SK-N-SH (cell line): ENCODE measurements at regions not wholly inside any gene's neighbourhood (a gene's known extent, or its start where the extent isn't known, plus 50 kb on each side); places are given as distances from the start of the nearest gene placed in this dataset.
A peak's percentile ranks its signal among the peaks of the same experiment; 100 is the strongest.

Experiments
- CTCF ChIA-PET: fragments of 300-600, 350-600 bp; formaldehyde crosslinking; extraction: SDS; loops from one replicate; lab custom pipeline; 2021; lab: Yijun Ruan, JAX
- POLR2A ChIA-PET: fragments of 350-600 bp; sonication (Branson Sonifier 250); formaldehyde crosslinking; extraction: SDS; loops from one replicate; lab custom pipeline; 2020; ENCODE audit warnings: antibody characterized with exemption, inconsistent platforms; lab: Yijun Ruan, JAX
- DNase-seq: peaks from one replicate; pipeline ENCODE4 v3.0.0; 2012
- H2AFZ ChIP-seq: fragments of 200-600 bp; sonication (generic); 2 replicates; pipeline ENCODE4 v1.8.1; 2016; ENCODE audit warnings: antibody characterized with exemption, mild to moderate bottlenecking, low read depth
- H3F3A ChIP-seq: fragments of 200-600 bp; sonication (generic); replicated peaks from 2 replicates; pipeline ENCODE3; 2016; ENCODE audit warnings: antibody characterized with exemption, mild to moderate bottlenecking; ENCODE audit not compliant: insufficient read depth
- H3K27ac ChIP-seq, 2 experiments: fragments of 200-500 bp in 1 of 2; fragments of 200-600 bp in 1 of 2; sonication (Bioruptor generic) in 1 of 2; sonication (generic), shearing (Covaris generic) in 1 of 2; 2 replicates each; pipeline versions ENCODE4 v1.5.1 to v1.6.1; 2014 to 2016; ENCODE audit warnings: low read depth in 2 of 2, inconsistent platforms in 1 of 2, low read length in 1 of 2, mild to moderate bottlenecking in 1 of 2, mixed read lengths in 1 of 2
- H3K27me3 ChIP-seq: fragments of 200-600 bp; sonication (generic), shearing (Covaris generic); 2 replicates; pipeline ENCODE4 v1.6.1; 2016; ENCODE audit warnings: mixed run types; ENCODE audit not compliant: insufficient read depth
- H3K36me3 ChIP-seq, 2 experiments: fragments of 200-500 bp in 1 of 2; fragments of 200-600 bp in 1 of 2; sonication (Bioruptor generic) in 1 of 2; sonication (generic) in 1 of 2; replicated peaks in 1 of 2; 2 replicates each; pipeline versions ENCODE3 to v1.5.1; 2014 to 2016; ENCODE audit warnings: low read length in 1 of 2, mild to moderate bottlenecking in 1 of 2; ENCODE audit not compliant: insufficient read depth in 2 of 2, control insufficient read depth in 1 of 2
- H3K4me1 ChIP-seq, 2 experiments: fragments of 200-500 bp in 1 of 2; fragments of 200-600 bp in 1 of 2; sonication (Bioruptor generic) in 1 of 2; sonication (generic), shearing (Covaris generic) in 1 of 2; 2 replicates each; pipeline versions ENCODE4 v1.5.1 to v1.6.1; 2014 to 2016; ENCODE audit warnings: low read depth in 1 of 2, low read length in 1 of 2, mixed run types in 1 of 2; ENCODE audit not compliant: insufficient read depth in 2 of 2, control insufficient read depth in 1 of 2
- H3K4me2 ChIP-seq: fragments of 200-600 bp; sonication (generic), shearing (Covaris generic); 2 replicates; pipeline ENCODE4 v1.6.1; 2017; ENCODE audit warnings: mixed run types
- H3K4me3 ChIP-seq, 2 experiments: fragments of 200-500 bp in 1 of 2; fragments of 200-600 bp in 1 of 2; sonication (Bioruptor generic) in 1 of 2; sonication (generic), shearing (Covaris generic) in 1 of 2; 2 replicates each; pipeline versions ENCODE4 v1.5.1 to v1.8.1; 2014 to 2016; ENCODE audit warnings: low read depth in 2 of 2, inconsistent platforms in 1 of 2, low read length in 1 of 2, mild to moderate bottlenecking in 1 of 2, mixed read lengths in 1 of 2, moderate library complexity in 1 of 2
- H3K79me2 ChIP-seq: fragments of 200-600 bp; sonication (generic); 2 replicates; pipeline ENCODE4 v1.8.1; 2017; ENCODE audit warnings: mild to moderate bottlenecking; ENCODE audit not compliant: insufficient read depth
- H3K9ac ChIP-seq: fragments of 200-600 bp; sonication (generic); 2 replicates; pipeline ENCODE4 v1.6.1; 2017; ENCODE audit warnings: mixed run types
- H3K9me2 ChIP-seq: fragments of 200-600 bp; sonication (generic); 2 replicates; pipeline ENCODE4 v1.6.1; 2017; ENCODE audit warnings: mixed run types
- H3K9me3 ChIP-seq: fragments of 200-600 bp; sonication (generic); 2 replicates; pipeline ENCODE4 v1.6.1; 2017; ENCODE audit warnings: mixed run types, mild to moderate bottlenecking, moderate library complexity
- H4K20me1 ChIP-seq: fragments of 200-600 bp; sonication (generic); 2 replicates; pipeline ENCODE4 v1.6.1; 2017; ENCODE audit warnings: mild to moderate bottlenecking, mixed run types; ENCODE audit not compliant: insufficient read depth
- EP300 ChIP-seq, 2 experiments: IDR thresholded peaks; 2 replicates each; pipeline versions ENCODE4 v1.4.0 to v1.6.1; 2012; ENCODE audit warnings: borderline replicate concordance in 1 of 2, low read depth in 1 of 2, low read length in 1 of 2
- FOSL2 ChIP-seq: IDR thresholded peaks from 2 replicates; pipeline ENCODE4 v1.4.0; 2012; ENCODE audit warnings: low read depth, mild to moderate bottlenecking, moderate library complexity, borderline replicate concordance
- JUND ChIP-seq: IDR thresholded peaks from 2 replicates; pipeline ENCODE4 v1.4.0; 2012
- MAX ChIP-seq: IDR thresholded peaks from 2 replicates; pipeline ENCODE4 v1.4.0; 2012; ENCODE audit warnings: low read depth
- NFIC ChIP-seq: IDR thresholded peaks from 2 replicates; pipeline ENCODE4 v1.4.0; 2012; ENCODE audit warnings: borderline replicate concordance
- NRF1 ChIP-seq: IDR thresholded peaks from 2 replicates; pipeline ENCODE4 v1.6.1; 2012; ENCODE audit warnings: low read depth, mild to moderate bottlenecking, low read length
- PBX3 ChIP-seq: IDR thresholded peaks from 2 replicates; pipeline ENCODE4; 2012
- RFX5 ChIP-seq: IDR thresholded peaks from 2 replicates; pipeline ENCODE4 v1.6.1; 2012; ENCODE audit warnings: mild to moderate bottlenecking, improper control_type of control experiment, low read length
- RXRA ChIP-seq: IDR thresholded peaks from 2 replicates; pipeline ENCODE4 v1.4.0; 2012; ENCODE audit warnings: low read depth, mild to moderate bottlenecking, borderline replicate concordance
- SMC3 ChIP-seq: IDR thresholded peaks from 2 replicates; pipeline ENCODE4 v1.6.1; 2012; ENCODE audit warnings: low read depth, low read length, improper control_type of control experiment
- TCF12 ChIP-seq: IDR thresholded peaks from 2 replicates; pipeline ENCODE4 v1.4.0; 2012
- USF1 ChIP-seq: IDR thresholded peaks from 2 replicates; pipeline ENCODE4 v1.4.0; 2012; ENCODE audit warnings: low read depth, borderline replicate concordance
- USF2 ChIP-seq: fragments of 150-350 bp; IDR thresholded peaks from 2 replicates; pipeline ENCODE4 v1.6.1; 2017; ENCODE audit warnings: antibody characterized with exemption, low read length, low read depth, borderline replicate concordance
- ZBTB33 ChIP-seq: IDR thresholded peaks from 2 replicates; pipeline ENCODE4 v1.4.0; 2012; ENCODE audit warnings: low read depth, borderline replicate concordance
- WGBS: methylation state at CpG from one replicate; pipeline ENCODE4 v1.1.6; 2017; ENCODE audit warnings: low lambda C conversion rate; 5-methylcytosine and 5-hydroxymethylcytosine counted together

GRCh38 chr11:106480581-106481190 is 403.2 kb downstream of the AASDHPPT start:
- Histone ChIP-seq H3K4me2 (no peak overlapping the region), H3K27me3 (no peaks in the 10 kb centered on the region), H3K36me3 (no peaks in the 10 kb centered on the region), H2AFZ (no peak overlapping the region), H3K27ac (no peak overlapping the region), H4K20me1 (no peaks in the 10 kb centered on the region)
- TF ChIP-seq PBX3: no peak
- no peak for TF ChIP-seq MAX
- TF ChIP-seq RFX5: no peak
- no peak for TF ChIP-seq NRF1
- TF ChIP-seq, all 33 proteins: peak for 0
- H3K4me1 ChIP-seq: no peaks in the 10 kb centered on the region
- ChIA-PET CTCF (no interaction called here), POLR2A (no interaction called here)
- H3K4me3 ChIP-seq: no peak overlapping the region
- H3F3A ChIP-seq: no peaks in the 10 kb centered on the region
- H3K9ac ChIP-seq: no peak overlapping the region
- no peaks in the 10 kb centered on the region for H3K9me2 ChIP-seq
- H3K9me3 ChIP-seq: no peaks in the 10 kb centered on the region
- DNase-seq: no peak
- WGBS: 48% methylated on average over 1 of the region's 1 CpG
- H3K79me2 ChIP-seq: no peaks in the 10 kb centered on the region

- no peaks in the 10 kb centered on the region for H3K79me2 ChIP-seq
- ChIA-PET POLR2A (interaction anchor here (0.6 kb wide), 1 partner anchor 29 kb away, joined by 5 read pairs; no protein-coding TSS in a partner anchor), CTCF (no interaction called here)
- no peaks in the 10 kb centered on the region for H3K27me3 ChIP-seq
- no peaks in the 10 kb centered on the region for H3K4me1 ChIP-seq
- no peaks in the 10 kb centered on the region for H3K9me3 ChIP-seq
- H3K36me3 ChIP-seq: no peaks in the 10 kb centered on the region
- H2AFZ ChIP-seq: no peak overlapping the region
- H3K27ac ChIP-seq: peak overlapping the region in 1 of 2 experiments; percentile 59; a peak in 3 of 4 replicates
- H4K20me1 ChIP-seq: no peaks in the 10 kb centered on the region
- TF ChIP-seq PBX3 (peak; percentile 28), RXRA (peak; percentile 66), USF2 (no peak), NRF1 (no peak), NFIC (peak; percentile 62; the same call in 1 of the 2 replicates), USF1 (no peak), TCF12 (peak; percentile 86), RFX5 (no peak), ZBTB33 (no peak), MAX (no peak), FOSL2 (peak; percentile 67; the same call in 1 of the 2 replicates), EP300 (IDR thresholded peaks at IDR 0.05; ENCODE audit: borderline replicate concordance in 1 of 2, low read depth in 1 of 2, low read length in 1 of 2) (peak in 1 of 2 experiments; percentile 46; a peak in 2 of 4 replicates), JUND (peak; percentile 66), SMC3 (no peak)
- H3K4me2 ChIP-seq: peak overlapping the region; percentile 40
- no peak for DNase-seq
- peak overlapping the region in 1 of 2 experiments; percentile 19; a peak in 1 of 4 replicates for H3K4me3 ChIP-seq
- no peaks in the 10 kb centered on the region for H3K9me2 ChIP-seq
- 5% methylated on average over 3 of the region's 3 CpGs for WGBS
- no peaks in the 10 kb centered on the region for H3F3A ChIP-seq
- no peak overlapping the region; the same call in 1 of the 2 replicates for H3K9ac ChIP-seq
These were observed 405.7 kb downstream of the AASDHPPT start for GRCh38 chr11:106482917-106483785.
